ENCODE measurements at regions not wholly inside any gene's neighbourhood (a gene's known extent, or its start where the extent isn't known, plus 50 kb on each side); places are given as distances from the start of the nearest gene placed in this dataset.
A peak's percentile ranks its signal among the peaks of the same experiment; 100 is the strongest.

DNA sequence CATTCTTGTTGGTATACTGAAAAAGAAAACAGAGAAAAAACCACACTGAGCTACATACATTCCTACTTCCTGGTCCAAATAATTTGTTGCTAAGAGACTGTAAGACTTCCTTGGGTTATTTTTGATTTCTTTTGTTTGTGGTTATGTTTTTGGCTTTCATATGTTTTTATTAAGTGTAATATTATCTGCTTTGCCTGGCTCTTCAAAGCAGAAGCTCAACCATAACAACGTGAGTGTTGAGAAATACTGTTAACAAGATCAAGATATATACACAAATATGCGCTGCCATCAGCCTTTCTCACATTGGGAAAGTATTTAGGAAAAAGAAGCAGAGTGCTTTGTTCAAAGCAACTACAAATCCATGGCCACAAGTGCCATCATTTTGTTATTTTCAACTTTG, 556.2 kb upstream of the CBLB start:
- intact Hi-C loops (cut with DNase I): no loop called here
- 48 to 49% methylated on average over 2 of the region's 2 CpGs for WGBS, 2 donors
- no peak for ATAC-seq

DNA sequence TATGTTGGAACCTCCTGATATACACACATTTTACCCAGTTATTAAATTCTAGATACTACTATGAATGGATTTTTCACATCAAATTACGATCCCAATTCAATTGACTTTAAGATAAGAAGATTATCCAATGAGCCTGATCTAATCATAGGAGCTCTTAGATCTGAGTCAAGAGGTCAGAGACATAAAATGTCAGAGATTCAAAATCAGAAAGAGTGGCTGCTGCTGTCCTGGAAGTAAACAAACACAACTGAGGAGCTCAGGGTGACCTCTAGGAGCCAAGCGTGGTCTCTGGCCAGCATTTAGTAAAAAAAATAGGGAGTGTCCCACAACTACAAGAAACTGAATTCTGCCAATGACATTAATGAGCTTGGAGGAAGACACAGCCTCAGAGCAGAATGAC, 557.1 kb upstream of the CBLB start:
- no peak overlapping the region for H3K4me3 ChIP-seq
- intact Hi-C loops (cut with DNase I): no loop called here
- H3K27me3 ChIP-seq: no peaks in the 10 kb centered on the region
- H3K36me3 ChIP-seq (replicated peaks in 1 of 2; ENCODE audit: insufficient read depth in 1 of 2, low read depth in 2 of 2): no peaks in the 10 kb centered on the region
- TF ChIP-seq, protein P1, sequence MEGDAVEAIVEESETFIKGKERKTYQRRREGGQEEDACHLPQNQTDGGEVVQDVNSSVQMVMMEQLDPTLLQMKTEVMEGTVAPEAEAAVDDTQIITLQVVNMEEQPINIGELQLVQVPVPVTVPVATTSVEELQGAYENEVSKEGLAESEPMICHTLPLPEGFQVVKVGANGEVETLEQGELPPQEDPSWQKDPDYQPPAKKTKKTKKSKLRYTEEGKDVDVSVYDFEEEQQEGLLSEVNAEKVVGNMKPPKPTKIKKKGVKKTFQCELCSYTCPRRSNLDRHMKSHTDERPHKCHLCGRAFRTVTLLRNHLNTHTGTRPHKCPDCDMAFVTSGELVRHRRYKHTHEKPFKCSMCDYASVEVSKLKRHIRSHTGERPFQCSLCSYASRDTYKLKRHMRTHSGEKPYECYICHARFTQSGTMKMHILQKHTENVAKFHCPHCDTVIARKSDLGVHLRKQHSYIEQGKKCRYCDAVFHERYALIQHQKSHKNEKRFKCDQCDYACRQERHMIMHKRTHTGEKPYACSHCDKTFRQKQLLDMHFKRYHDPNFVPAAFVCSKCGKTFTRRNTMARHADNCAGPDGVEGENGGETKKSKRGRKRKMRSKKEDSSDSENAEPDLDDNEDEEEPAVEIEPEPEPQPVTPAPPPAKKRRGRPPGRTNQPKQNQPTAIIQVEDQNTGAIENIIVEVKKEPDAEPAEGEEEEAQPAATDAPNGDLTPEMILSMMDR (IDR thresholded peaks at IDR 0.05): no peak
- TF ChIP-seq POLR2A (IDR thresholded peaks at IDR 0.05): no peak
- no peak overlapping the region for H3K27ac ChIP-seq
- H3K9me3 ChIP-seq: no peaks in the 10 kb centered on the region
- no peak for ATAC-seq
- no peak for DNase-seq
- 43 to 55% methylated on average over 2 of the region's 2 CpGs for WGBS, 2 donors
- no peaks in the 10 kb centered on the region for H3K4me1 ChIP-seq

More for the DNA sequence above, 556.2 kb upstream of the CBLB start:
- Histone ChIP-seq H3K36me3 (replicated peaks in 1 of 2; ENCODE audit: insufficient read depth in 1 of 2, low read depth in 2 of 2) (no peaks in the 10 kb centered on the region), H3K4me3 (no peak overlapping the region), H3K4me1 (no peaks in the 10 kb centered on the region), H3K27ac (no peak overlapping the region), H3K9me3 (no peaks in the 10 kb centered on the region), H3K27me3 (no peaks in the 10 kb centered on the region)
- DNase-seq: no peak
- TF ChIP-seq, protein P1 (IDR thresholded peaks at IDR 0.05): no peak
- no peak for TF ChIP-seq POLR2A (IDR thresholded peaks at IDR 0.05)

DNA sequence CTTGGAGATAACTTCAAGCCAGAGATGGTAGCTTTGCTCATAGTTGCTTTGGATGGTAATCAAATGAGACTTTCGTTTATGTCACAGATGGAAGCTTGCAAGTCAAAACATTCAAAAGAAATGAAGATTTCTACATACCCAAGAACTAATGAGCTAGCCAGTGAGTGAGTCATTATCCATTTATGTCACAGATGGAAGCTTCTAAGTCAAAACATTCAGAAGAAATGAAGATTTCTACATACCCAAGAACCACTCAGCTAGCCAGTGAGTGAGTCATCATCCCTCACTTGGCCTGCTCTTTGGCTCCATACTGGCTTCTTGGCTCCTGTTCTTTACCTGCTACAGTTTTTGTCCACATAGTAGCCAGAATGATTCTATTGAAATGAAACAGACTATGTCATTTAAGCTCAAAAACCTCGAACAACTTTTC, 559.8 kb upstream of the CBLB start:
- ATAC-seq (peak; percentile 47), DNase-seq (peak in 3 of 4 donors; percentile 7 to 35 (median 15))
- H3K4me3 ChIP-seq: no peak overlapping the region
- H3K27me3 ChIP-seq: no peaks in the 10 kb centered on the region
- H3K36me3 ChIP-seq (replicated peaks in 1 of 2; ENCODE audit: insufficient read depth in 1 of 2, low read depth in 2 of 2): no peaks in the 10 kb centered on the region
- intact Hi-C loops (cut with DNase I): no loop called here
- no peak overlapping the region for H3K27ac ChIP-seq
- H3K9me3 ChIP-seq: no peaks in the 10 kb centered on the region
- TF ChIP-seq, protein P1 (IDR thresholded peaks at IDR 0.05): no peak
- TF ChIP-seq POLR2A (IDR thresholded peaks at IDR 0.05): no peak
- H3K4me1 ChIP-seq: no peaks in the 10 kb centered on the region
- WGBS, 2 donors: 44 to 47% methylated on average over 2 of the region's 2 CpGs

DNA sequence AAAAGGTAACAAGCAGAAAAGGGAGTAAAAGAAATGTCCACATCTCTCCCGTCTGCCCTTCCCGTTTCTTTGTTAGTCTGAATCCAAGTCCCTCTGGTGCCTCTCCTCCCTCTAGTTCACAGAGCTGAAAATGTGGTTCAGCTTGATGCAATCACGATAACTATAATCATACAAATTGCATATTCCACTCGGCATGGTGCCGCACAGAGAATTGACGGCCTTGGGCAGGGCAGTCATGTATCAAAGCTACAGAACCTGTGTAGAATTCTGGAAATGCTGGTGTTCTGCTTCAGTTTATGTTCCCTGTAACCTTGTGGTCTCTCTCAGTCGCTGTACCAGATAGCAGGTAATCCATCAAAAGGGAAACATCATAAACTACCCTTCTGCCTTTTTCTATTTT, 562.9 kb upstream of the CBLB start:
- intact Hi-C loops (cut with DNase I): no loop called here
- Histone ChIP-seq H3K4me1 (no peaks in the 10 kb centered on the region), H3K9me3 (no peaks in the 10 kb centered on the region), H3K4me3 (no peak overlapping the region), H3K36me3 (replicated peaks in 1 of 2; ENCODE audit: insufficient read depth in 1 of 2, low read depth in 2 of 2) (no peaks in the 10 kb centered on the region), H3K27me3 (no peaks in the 10 kb centered on the region), H3K27ac (no peak overlapping the region)
- WGBS, 2 donors: 66 to 67% methylated on average over 7 of the region's 7 CpGs
- DNase-seq (peak in 1 of 4 donors; percentile 7), ATAC-seq (no peak)
- no peak for TF ChIP-seq POLR2A (IDR thresholded peaks at IDR 0.05)
- TF ChIP-seq, protein P1 (IDR thresholded peaks at IDR 0.05): no peak

DNA sequence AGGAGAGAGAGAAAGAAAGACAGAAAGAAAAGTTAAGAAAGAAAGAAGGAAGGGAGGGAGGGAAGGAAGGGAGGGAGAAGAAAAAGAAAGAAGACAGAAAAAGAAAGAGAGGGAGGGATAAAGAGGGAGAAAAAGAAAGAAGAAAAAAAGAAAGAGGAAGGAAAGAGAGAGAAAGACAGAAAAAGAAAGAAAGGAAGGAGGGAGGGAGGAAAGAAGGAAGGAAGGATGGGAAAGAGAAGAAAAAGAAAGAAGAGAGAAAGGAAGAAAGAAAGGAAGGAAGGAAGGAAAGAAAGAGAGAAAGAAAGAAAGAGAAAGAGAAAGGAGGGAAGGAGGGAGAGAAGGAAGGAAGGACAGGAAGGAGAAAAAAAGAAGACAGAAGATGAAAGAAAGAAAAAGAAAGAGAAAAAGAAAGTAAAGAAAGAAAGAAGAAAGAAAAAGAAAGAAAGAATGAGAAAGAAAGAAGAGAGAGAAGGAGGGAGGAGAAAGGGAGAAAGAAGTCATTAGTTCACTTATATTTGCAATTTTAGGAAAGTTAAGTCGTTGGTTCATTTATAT, 567.2 kb upstream of the CBLB start:
- no peaks in the 10 kb centered on the region for H3K9me3 ChIP-seq
- no peaks in the 10 kb centered on the region for H3K36me3 ChIP-seq (replicated peaks in 1 of 2; ENCODE audit: insufficient read depth in 1 of 2, low read depth in 2 of 2)
- 41 to 63% methylated on average over 1 of the region's 1 CpG for WGBS, 2 donors
- H3K27ac ChIP-seq: no peak overlapping the region
- DNase-seq (no peak), ATAC-seq (no peak)
- no peaks in the 10 kb centered on the region for H3K27me3 ChIP-seq
- intact Hi-C loops (cut with DNase I): no loop called here
- TF ChIP-seq, protein P1 (IDR thresholded peaks at IDR 0.05): no peak
- no peak for TF ChIP-seq POLR2A (IDR thresholded peaks at IDR 0.05)
- H3K4me1 ChIP-seq: no peaks in the 10 kb centered on the region
- no peak overlapping the region for H3K4me3 ChIP-seq

Measured in body of pancreas (tissue), 4 donors.